Suprapubic skin (tissue), 4 donors: ENCODE measurements at regions not wholly inside any gene's neighbourhood (a gene's known extent, or its start where the extent isn't known, plus 50 kb on each side); places are given as distances from the start of the nearest gene placed in this dataset.

Source experiments
- EP300 ChIP-seq: sonication (generic); formaldehyde crosslinking; IDR thresholded peaks from one replicate; pipeline ENCODE4 v1.6.1; 2017; ENCODE audit warnings: antibody characterized with exemption
- POLR2AphosphoS5 ChIP-seq, 3 donors: sonication (generic); formaldehyde crosslinking; IDR thresholded peaks; one replicate each; pipeline ENCODE4 v1.6.1; 2017; ENCODE audit warnings: antibody characterized with exemption in 3 of 3
- TF ChIP-seq, protein P1 (sequence below), 2 donors: fragments of 200-600 bp in 1 of 2; fragments of 450-650 bp in 1 of 2; sonication (generic) in 1 of 2; IDR thresholded peaks; one replicate each; pipeline ENCODE4 v1.5.1; 2016 to 2019; ENCODE audit warnings: antibody characterized with exemption in 2 of 2, mild to moderate bottlenecking in 1 of 2, moderate library complexity in 1 of 2

DNA sequence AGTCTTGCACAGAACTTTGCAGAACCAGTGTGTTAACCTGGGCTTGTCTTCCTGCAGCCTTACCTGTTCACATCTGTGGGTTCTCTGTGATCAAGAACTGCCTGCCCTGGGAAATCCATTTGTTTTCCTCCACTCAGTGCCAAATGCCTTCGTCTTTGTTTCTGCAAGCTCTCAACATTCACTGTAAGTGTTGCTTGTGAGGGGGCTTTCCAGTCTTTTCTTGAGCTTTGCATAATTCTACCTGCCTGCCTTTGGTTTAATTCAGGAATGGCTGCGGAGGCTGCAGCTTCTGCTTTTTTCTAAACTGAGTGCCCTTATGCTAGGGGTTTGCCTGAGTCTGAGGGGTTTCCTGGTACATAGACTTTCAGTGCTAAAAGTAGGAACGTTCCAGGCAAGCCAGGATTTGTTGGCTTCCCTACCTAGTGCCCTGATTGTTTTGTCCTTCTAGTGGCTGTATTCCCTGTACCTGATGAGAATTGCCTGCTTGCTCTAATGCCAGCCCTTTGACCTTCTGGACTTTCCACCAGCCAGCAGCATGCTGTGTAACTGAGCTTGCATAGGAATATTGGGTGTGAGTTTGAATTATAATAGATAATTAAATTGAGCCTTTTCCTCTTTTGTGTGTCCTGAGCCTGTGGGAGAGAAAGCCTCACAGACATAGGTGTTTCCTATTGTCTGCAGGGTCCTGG lies 96.6 kb upstream of the CLSTN2 start:
- TF ChIP-seq, protein P1, sequence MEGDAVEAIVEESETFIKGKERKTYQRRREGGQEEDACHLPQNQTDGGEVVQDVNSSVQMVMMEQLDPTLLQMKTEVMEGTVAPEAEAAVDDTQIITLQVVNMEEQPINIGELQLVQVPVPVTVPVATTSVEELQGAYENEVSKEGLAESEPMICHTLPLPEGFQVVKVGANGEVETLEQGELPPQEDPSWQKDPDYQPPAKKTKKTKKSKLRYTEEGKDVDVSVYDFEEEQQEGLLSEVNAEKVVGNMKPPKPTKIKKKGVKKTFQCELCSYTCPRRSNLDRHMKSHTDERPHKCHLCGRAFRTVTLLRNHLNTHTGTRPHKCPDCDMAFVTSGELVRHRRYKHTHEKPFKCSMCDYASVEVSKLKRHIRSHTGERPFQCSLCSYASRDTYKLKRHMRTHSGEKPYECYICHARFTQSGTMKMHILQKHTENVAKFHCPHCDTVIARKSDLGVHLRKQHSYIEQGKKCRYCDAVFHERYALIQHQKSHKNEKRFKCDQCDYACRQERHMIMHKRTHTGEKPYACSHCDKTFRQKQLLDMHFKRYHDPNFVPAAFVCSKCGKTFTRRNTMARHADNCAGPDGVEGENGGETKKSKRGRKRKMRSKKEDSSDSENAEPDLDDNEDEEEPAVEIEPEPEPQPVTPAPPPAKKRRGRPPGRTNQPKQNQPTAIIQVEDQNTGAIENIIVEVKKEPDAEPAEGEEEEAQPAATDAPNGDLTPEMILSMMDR (IDR thresholded peaks at IDR 0.05): no peak
- TF ChIP-seq POLR2AphosphoS5 (IDR thresholded peaks at IDR 0.05): no peak
- TF ChIP-seq EP300: no peak
